Glomerular endothelial cell (primary cell): ENCODE measurements at regions not wholly inside any gene's neighbourhood (a gene's known extent, or its start where the extent isn't known, plus 50 kb on each side); places are given as distances from the start of the nearest gene placed in this dataset.
"Not testable (repeated sequence)": the region's sequence is repeated elsewhere in the genome, so short reads cannot be mapped to it uniquely, and the experiment has no call there.

Experiments used
- DNase-seq: peaks from one replicate; pipeline ENCODE4 v3.0.0-alpha.2; 2011; ENCODE audit warnings: low read depth, low spot score; ENCODE audit errors: extremely low read depth

DNA sequence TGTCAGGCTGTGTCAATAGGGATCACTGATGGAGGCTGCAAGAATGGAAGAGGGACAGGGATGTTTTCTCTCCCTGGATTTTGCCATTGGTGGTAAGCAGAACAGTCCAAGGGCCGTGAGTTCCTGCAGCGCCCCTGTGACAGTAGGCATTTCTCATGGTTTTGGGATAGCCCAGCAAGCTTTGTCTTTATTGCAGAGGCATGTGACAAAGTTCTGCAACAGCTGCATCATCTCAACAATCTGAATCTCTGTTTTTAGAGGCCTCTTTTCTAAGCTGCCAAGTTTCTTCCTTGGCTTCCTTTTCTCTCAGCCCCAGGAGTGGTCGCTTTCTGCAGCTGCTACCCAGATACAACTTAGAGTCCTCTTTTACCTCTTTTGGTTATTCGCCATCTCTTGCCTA is 95.7 kb upstream of the TSHZ3 start:
- no peak for DNase-seq

DNA sequence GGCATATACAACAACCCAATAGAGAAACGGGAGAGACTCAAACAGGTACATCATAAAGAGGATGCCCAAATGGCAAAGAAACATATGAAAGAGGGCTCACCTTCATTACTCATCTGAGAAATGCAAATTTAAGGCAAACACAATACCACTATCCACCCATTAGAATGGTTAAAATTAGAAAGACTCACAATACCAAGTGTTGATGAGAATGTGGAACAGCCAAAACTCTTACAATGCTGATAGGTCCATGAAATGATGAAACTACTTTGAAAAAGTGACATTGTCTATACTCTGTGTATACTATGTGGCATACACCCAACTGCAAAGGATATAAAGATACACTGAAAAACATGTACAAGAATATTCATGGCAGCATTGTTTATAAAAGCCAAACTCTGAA is 96.2 kb upstream of the TSHZ3 start:
- no peak for DNase-seq

DNA sequence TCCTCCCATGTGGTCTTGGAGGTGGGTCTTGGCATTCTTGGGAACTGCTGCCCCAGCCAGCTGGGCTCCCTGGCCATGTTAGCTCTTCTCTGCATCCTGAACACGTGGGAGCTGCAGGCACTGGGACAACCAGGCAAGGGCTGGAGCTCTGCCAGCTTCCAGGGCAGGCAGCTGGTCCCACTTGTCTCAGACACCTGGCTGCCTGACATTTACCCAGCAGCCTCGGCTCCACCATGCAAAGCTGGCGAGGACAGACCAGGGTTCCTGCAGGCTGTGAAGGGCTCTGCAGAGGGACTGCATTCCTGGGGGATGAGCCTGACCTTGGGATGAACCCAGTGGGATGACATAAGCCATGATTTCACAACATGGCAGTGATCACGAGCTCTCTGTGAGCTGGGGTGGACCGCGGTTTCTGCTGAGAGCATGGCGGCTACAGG is 99.0 kb upstream of the TSHZ3 start:
- DNase-seq = no peak

DNA sequence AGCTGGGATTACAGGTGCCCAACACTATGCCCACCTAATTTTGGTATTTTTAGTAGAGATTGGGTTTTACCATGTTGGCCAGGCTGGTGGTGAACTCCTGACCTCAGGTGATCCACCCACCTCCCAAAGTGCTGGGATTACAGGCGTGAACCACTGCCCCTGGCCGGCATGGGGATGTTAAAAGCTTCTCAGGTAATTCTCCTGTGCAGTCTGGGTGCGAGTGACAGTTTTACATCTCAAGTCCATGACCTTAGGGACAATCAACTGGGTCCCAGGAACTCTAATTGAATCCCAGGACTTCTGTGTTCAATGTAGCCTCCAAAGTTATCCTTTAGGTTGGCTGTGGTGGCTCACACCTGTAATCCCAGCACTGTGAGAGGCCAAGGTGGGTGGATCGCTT is 100.1 kb upstream of the TSHZ3 start:
- no peak for DNase-seq

DNA sequence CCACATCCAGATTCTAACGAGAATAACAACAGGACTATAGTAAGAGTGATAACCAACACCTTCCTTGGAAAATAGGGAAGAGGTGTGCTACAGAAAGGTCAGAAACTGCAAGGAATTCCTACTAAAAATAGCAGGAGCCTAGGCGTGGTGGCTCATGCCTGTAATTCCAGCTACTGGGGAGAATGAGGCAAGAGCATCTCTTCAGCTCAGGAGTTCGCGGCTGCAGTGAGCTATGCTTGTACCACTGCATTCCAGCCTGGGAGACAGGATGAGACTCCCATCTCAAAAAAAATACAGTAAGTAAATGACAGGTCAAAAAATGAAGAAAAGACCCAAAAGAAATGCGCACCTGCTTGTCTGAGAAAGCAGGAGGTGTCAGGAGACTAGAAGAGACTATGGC is 101.5 kb upstream of the TSHZ3 start:
- no peak for DNase-seq

DNA sequence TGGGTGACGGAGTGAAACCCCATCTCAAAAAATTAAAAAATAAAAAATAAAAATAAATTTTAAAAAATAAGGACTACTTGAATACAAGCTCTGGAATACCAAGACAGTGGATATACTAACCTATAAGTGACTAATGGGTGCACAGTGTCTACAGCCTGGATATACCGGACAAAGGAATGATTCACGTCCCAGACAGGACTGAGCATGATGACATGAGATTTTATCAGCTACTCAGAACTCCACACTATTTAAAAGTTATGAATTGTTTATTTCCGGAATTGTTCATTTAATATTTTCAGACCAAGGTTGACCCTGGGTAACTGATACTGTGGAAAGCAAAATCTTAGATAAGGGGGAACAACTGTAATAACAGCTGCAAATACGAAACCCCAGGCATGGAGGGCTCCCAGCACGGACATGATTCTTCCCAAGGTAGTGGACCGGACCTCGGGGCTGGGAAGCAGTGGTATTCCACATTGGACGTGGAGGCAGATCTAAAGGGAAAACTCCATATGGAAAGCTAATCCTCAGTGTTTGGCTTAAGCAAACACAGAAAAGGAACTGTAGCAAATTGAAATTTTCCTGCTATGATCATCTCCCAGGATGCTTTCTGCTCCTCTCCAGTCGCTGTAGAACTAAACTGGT is 102.6 kb upstream of the TSHZ3 start:
- DNase-seq = no peak

DNA sequence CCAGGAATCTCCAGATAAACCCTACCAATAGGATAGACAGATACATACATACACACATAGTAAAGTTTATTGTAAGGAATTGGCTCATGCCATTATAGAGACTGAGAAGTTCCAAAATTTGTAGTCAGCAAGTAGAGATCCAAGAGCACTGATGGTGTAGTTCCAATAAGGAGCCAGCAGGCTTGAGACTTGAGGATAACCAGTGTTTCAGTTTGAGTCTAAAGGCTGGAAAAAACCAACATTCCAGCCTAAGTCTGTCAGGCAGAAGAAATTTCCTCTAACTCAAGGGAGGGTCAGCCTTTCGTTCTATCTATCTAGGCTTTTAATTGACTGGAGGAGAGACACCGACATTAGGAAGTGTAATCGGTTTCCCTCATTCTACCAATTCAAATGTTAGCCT is 110.2 kb upstream of the TSHZ3 start:
- no peak for DNase-seq

DNA sequence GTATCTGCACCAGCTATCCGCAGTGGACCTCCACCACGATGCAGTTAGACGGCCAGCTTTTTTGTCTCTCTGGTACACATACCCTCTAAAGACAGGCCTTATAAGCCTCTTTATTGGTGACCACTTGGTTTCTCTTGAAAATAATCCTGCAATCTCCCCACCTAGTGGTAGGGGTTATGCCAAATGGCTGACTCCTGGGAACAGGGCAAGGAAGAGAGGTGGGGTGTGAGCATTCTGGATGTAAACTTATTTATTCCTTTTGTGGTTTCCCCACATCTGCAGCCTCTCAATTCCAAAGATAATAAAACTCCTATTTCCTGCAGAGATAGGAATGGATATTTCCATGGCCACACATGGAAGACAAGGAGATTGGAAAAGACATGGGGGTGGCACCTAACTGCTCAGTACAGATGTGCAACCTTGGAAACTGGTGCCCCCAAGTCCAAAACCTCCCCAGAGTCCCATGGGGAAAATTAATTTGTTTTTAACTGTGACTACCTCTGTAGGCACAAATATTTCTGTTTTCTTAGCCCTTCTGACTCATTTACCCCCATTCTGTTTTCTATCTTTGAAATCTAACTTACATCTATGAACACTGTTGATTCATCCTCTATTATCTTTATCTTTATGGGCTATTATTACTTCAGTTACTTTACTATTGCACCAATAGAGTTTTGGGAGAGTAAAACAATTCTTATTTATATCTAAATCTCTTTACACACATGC is 112.7 kb upstream of the TSHZ3 start:
- no peak for DNase-seq

DNA sequence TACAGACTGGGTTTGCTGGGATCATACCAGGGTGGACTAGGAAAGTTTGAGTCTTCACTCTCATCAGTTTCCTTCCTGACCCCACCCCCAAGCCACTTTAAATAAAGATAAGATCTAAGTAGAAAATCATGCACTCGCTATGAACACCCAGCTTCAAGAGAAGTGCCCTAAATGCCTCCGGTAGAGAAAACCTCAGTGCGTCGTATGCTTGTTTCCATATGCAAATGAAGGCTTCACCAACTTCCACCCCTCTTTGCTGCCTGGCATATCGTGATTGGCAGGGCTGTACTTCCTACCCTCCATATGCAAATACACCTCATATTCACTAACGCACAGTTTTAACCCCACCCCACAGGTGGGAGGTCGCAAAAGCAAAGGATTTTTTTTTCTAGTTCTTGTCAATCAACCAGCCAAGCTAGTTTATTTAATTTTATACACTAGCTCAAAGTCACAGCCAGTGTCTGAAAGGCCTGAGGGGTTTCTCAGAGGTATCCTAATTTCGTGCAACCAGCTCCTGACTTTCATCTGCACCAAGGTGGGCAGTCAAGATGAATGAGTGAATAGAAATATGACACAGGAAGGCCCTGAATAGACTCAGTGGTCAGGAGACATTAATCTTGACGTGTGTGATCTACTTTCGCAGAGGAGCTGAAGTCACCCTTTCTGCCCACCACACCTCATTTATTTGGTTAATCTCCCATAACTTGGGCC is 121.1 kb upstream of the TSHZ3 start:
- DNase-seq = no peak

DNA sequence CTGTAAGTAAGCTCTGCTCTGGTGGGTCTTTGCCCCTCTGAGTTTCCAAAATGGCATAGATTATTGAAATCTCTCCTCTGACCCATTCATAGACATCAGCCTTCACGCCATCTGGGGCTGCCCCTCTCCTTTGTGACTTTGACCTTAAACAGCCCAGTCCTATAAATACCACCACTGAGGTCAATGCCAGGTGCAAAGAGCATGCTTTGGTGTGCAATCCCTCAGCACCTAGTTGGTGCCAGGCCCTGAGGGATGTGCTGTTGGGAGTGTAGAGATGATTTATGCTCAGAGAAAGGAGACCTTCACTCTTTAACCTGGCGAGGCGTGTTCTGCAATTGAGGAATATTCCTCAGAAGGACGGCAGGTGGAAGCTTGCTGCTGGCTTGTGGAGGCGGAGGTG is 121.7 kb upstream of the TSHZ3 start:
- DNase-seq = no peak

DNA sequence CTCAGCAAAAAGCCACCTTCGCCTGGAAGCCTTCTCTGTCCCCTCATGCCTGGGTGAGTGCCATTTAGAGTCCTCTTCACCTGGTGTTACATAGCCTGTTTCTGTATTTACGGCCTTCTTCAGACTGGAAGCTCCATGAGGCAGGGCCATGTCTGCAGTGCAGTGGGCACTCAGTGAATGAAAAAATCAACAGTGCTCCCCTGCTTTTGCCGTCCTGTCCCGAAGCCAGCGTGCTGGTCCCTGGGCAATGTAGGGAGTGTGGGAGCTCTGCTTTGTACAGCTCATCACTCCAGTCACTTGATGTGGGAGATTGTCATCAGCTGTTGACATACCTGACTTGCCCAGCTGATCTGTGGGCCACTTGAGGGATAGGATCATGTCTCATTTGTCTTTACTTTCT is 129.0 kb upstream of the TSHZ3 start:
- DNase-seq = no peak

DNA sequence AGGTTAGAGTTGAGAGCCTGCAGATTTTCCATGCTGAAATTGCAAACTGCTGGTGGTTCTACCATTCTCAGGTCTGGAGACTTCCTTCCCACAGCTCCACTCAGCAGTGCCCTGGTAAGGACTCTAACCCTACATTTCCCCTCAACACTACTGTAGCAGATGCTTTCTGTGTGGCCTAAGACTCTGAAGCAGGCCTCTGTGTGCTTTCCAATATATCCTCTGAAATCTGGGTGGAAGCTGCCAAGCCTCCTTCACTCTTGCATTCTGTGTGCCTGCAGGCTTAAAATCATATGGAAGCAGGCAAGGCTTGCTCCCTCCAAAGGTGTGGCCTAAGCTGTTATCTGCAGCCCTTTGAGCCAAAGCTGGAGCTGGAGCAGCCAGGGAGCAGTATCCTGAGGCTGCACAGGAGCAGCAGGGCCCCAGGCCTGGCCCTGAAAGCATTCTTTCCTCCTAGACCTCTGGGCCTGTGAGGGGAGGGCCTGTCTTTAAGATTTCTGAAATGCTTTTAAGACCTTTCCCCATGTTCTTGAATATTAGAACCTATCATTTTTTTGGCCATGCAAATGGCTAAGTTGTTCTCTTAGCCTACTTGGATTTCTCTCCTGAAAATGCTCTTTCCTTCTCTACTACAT is 134.1 kb upstream of the TSHZ3 start:
- no peak for DNase-seq

DNA sequence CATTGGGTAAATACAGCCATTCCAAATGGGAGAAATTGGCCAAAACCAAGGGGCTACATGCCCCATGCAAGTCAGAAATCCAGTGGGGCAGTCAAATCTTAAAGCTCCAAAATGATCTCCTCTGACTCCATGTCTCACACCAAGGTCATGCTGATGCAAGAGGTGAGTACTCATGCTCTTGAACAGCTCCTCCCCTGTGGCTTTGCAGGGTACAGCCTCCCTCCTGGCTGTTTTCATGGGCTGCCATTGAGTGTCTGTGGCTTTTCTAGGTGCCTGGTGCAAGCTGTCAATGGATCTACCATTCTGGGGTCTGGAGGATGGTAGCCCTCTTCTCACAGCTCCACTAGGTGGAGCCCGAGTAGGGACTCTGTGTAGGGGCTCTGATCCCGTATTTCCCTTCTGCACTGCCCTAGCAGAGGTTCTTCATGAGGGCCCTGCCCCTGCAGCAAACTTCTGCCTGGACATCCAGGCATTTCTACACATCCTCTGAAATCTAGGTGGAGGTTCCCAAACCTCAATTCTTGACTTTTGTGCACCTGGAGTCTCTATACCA is 135.7 kb upstream of the TSHZ3 start:
- DNase-seq = not testable (repeated sequence)

DNA sequence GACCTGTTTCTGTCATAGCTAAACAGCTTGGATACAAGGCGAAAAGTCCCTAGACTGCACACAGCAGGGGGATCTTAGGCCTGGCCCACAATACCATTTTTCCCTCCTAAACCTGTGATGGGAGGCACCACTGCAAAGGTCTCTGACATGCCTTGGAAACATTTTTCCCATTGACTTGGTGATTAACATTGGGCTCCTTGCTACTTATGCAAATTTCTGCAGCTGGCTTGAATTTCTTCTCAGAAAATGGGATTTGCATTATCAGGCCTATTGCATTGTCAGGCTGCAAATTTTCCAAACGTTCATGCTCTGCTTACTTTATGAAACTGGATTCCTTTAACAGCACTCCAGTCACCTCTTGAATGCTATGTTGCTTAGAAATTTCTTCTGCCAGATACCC is 136.2 kb upstream of the TSHZ3 start:
- DNase-seq = no peak

DNA sequence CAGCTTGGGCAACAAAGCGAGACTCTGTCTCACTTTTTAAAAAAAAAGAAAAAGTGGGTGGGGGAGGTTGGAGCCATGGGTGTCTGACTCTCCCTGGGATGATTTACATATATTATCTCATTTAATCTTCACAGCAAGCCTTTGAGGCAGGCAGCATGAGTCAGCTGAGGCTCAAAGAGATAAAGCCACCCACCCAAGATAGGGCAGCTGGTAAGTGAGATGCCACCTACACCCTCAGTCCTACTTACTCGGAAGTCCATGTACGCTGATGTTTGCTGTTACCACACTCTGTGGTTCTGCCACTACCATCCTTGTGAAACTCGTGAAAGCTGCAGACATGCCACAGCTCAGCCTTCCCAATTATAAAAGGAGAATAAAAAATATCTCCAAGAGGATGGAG is 142.0 kb upstream of the TSHZ3 start:
- DNase-seq = no peak

DNA sequence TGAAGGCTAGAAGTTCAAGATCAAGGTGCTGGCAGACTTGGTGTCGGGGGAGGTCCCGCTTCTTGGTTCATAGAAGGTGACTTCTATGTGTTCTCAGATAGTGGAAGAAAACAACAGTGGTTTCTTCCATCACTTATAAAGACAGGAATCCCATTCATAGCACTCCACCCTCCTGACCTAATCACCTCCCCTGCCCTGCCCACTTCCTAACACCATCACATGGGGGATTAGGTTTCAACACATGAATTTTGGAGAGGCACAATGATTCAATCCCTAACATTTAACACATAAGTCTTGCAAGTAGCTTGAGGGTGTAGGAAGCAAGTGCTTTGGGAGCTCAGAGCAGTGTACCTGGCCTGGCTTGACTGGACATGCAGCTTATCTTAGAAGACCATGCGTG is 142.8 kb upstream of the TSHZ3 start:
- DNase-seq = no peak

DNA sequence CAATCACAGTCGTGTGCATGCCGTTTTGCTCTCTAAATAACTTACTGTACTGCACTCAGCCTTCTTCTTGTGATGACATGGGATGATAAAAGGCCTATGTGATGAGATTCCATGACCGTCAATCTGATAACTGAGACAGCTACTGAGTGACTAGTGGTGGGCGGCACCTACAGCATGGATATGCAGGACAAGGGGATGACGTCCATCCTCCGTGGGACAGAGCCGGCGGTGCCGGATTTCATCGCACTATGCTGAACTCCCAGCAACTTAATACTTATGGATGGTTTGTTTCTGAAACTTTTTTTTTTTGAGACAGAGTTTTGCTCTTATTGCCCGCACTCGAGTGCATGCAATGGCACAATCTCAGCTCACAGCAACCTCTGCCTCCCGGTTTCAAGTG is 146.8 kb upstream of the TSHZ3 start:
- no peak for DNase-seq

DNA sequence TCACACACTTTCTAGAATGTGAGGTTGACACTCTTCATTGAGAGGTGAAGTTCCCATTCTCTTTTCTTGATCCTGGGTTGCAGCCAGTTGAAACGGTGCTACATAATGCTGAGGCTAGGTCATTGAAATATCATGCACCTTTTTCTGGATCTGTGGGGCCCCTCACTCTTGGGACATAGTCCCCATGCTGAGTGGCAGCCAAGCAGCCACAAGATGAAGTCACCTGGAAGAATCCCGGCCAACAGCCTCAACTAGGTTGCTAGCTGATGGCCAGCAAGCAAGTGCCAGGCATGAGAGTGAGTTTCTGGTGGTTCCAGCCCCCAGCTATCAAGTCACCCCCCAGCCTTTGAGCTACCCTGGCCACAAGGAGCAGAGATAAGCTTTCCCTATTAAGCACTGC is 148.5 kb upstream of the TSHZ3 start:
- DNase-seq = no peak

DNA sequence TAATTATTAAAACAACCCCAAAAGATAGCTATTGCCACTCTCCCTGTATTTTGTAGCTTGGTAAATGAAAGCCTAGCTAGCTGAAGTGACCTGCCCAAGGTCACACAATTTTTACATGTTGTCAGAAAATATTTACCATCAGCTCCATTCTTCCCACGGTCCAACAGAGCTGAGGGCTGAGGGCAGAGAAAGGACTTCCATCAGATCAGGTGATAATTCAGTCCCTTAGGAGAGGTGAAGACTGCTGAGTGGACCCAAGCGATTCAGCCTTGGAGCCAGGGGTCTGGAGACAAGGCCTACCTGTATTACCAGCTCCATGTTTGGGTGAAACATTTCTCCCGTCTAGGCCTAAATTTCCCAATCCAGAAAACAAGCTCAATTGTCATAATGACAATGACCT is 149.5 kb upstream of the TSHZ3 start:
- no peak for DNase-seq

DNA sequence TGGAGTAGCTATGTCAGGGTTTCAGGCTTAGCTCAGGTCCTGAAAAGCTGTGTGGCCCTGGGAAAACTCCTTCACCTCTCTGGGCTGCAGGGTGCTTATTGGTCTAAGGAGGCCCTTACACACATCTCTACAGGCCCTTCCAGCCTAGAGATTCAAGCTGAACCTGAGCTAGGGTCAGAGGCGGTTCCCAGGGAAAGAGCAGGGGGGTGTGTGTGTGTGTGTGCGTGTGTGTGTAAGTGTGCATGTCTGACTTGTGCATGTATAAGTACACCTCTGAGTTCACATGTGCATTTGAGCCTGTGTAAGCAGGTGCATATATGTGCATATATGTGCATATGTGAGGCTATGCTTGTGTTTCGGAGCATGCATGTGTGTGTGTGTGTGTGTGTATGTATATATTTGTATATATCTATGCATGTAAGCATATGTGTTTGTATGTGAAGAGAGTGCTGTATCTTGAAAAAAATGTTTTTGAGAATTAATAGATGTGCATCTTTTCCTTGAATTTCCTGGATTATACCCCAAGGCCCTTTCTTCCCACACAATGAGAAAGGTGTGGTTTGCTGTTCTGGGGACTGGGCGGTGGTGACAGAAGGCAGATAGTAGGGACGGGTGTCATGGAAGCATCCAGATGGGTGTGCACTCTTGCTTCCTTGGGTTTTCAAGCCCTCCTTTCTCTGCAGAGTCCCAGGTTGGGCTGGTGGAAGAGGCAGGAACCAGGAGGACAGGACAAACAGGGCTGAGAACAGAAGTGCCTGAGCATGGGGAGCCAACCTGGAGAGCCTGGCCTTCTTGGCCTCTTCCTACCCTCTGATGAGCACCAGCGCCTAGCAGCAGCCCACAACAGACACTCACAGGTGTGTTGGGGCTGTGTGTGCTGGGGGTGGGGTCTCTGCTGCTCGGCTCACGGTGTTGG is 150.3 kb upstream of the TSHZ3 start:
- DNase-seq = no peak
